ENCODE measurements at regions not wholly inside any gene's neighbourhood (a gene's known extent, or its start where the extent isn't known, plus 50 kb on each side); places are given as distances from the start of the nearest gene placed in this dataset.

DNA sequence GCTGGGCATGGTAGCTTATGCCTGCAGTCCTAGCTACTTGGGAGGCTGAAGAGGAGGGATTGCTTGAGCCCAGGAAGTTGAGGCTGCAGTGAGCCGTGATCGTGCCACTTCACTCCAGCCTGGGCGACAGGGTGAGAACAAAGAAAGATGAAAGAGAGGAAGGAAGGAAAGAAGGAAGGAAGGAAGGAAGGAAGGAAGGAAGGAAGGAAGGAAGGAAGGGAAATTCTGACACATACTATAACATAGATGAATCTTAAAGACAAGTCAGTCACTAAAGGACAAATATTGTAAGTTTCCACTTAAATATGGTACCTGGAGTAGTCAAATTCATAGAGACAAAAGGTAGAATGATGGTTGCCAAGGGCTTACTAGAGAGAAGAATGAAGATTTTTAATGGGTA is 108.0 kb upstream of the CACHD1 start:
- H3K9me1 ChIP-seq (ENCODE audit: insufficient read depth, low read length), result no peaks in the 10 kb centered on the region
- H3K27me3 ChIP-seq (ENCODE audit: control insufficient read depth, insufficient read depth, low read length), result peaks cover 1% of the 10 kb centered on the region
- H2AK5ac ChIP-seq (ENCODE audit: low read depth, low read length), result no peak overlapping the region
- H3K4me3 ChIP-seq (ENCODE audit: insufficient read depth, low read depth, low read length), result no peak overlapping the region
- no peak overlapping the region for H4K5ac ChIP-seq (ENCODE audit: low read depth, low read length)
- H4K20me1 ChIP-seq (ENCODE audit: insufficient read depth, low read length), result no peaks in the 10 kb centered on the region
- no peak overlapping the region for H3K56ac ChIP-seq (ENCODE audit: extremely low read depth, insufficient read depth, low read length)
- no peak overlapping the region for H2BK5ac ChIP-seq (ENCODE audit: low read depth, low read length, poor library complexity, severe bottlenecking)
- H3K4me2 ChIP-seq (ENCODE audit: low read depth, low read length), result no peak overlapping the region
- ATAC-seq (ENCODE audit: low read depth), result no peak
- intact Hi-C loops (cut with micrococcal nuclease), result no loop called here
- H4K91ac ChIP-seq (ENCODE audit: insufficient read depth, low read depth, low read length), result no peak overlapping the region
- H3K36me3 ChIP-seq (ENCODE audit: control insufficient read depth, insufficient read depth, low read length), result no peaks in the 10 kb centered on the region
- no peak overlapping the region for H2BK120ac ChIP-seq (ENCODE audit: low read depth, low read length)
- no TSS peak for BruUV-seq (replicated peaks)
- no peak overlapping the region for H3K27ac ChIP-seq (ENCODE audit: insufficient read depth, low read length)
- TF ChIP-seq CTCF (conservative IDR thresholded peaks at IDR 0.05; ENCODE audit: low read depth, low read length) (no peak), POLR2A (IDR thresholded peaks at IDR 0.05; ENCODE audit: low read depth, low read length) (no peak), CHD1 (IDR thresholded peaks at IDR 0.05; ENCODE audit: low read depth, low read length) (no peak), CEBPB (IDR thresholded peaks at IDR 0.05; ENCODE audit: low read depth, low read length) (no peak), USF2 (IDR thresholded peaks at IDR 0.05; ENCODE audit: low read depth, low read length) (no peak), MXI1 (IDR thresholded peaks at IDR 0.05; ENCODE audit: borderline replicate concordance, low read depth, low read length) (no peak), RAD21 (IDR thresholded peaks at IDR 0.05; ENCODE audit: low read length) (no peak), RFX5 (IDR thresholded peaks at IDR 0.05; ENCODE audit: low read depth, low read length) (no peak), RCOR1 (IDR thresholded peaks at IDR 0.05; ENCODE audit: insufficient replicate concordance, low read length) (no peak), NFE2L2 (IDR thresholded peaks at IDR 0.05; ENCODE audit: low read depth, low read length) (no peak), MAFK (IDR thresholded peaks at IDR 0.05; ENCODE audit: low read depth, low read length) (no peak)
- TF ChIP-seq, protein P1, sequence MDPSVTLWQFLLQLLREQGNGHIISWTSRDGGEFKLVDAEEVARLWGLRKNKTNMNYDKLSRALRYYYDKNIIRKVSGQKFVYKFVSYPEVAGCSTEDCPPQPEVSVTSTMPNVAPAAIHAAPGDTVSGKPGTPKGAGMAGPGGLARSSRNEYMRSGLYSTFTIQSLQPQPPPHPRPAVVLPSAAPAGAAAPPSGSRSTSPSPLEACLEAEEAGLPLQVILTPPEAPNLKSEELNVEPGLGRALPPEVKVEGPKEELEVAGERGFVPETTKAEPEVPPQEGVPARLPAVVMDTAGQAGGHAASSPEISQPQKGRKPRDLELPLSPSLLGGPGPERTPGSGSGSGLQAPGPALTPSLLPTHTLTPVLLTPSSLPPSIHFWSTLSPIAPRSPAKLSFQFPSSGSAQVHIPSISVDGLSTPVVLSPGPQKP (IDR thresholded peaks at IDR 0.05; ENCODE audit: borderline replicate concordance, low read depth, low read length), result no peak
- H3K4ac ChIP-seq (ENCODE audit: low read depth, low read length), result no peak overlapping the region
- no peak overlapping the region for H3K18ac ChIP-seq (ENCODE audit: low read depth, low read length)
- H2AFZ ChIP-seq (replicated peaks; ENCODE audit: low read length, poor library complexity), result no peak overlapping the region
- no peaks in the 10 kb centered on the region for H3K9me3 ChIP-seq (ENCODE audit: control insufficient read depth, insufficient read depth, low read length)
- H2AK9ac ChIP-seq (replicated peaks; ENCODE audit: low read depth, low read length, poor library complexity), result no peak overlapping the region
- no peaks in the 10 kb centered on the region for H3K4me1 ChIP-seq (ENCODE audit: control insufficient read depth, insufficient read depth, low read length)
- no peak overlapping the region for H3K14ac ChIP-seq (replicated peaks; ENCODE audit: low read depth, low read length)
- H4K8ac ChIP-seq (ENCODE audit: low read depth in 2 of 2, low read length in 2 of 2), result no peak overlapping the region
- no CpG with 5 or more reads among the region's 3 CpGs for WGBS, 2 experiments (ENCODE audit: extremely low coverage in 2 of 2, insufficient read length in 1 of 2)
- H3K9ac ChIP-seq (ENCODE audit: low read depth, low read length), result no peak overlapping the region
- H2BK20ac ChIP-seq (ENCODE audit: low read depth, low read length), result no peak overlapping the region
- H2BK15ac ChIP-seq (ENCODE audit: low read depth, low read length), result no peak overlapping the region
- dilution Hi-C loops (cut with HindIII; ENCODE audit: low sequenced_read_pairs, unreplicated experiment), result no loop called here
- H3K79me1 ChIP-seq (ENCODE audit: low read depth in 1 of 2, low read length in 2 of 2), result no peaks in the 10 kb centered on the region
- DNase-seq, result no peak
- ChIA-PET CTCF (no interaction called here), POLR2A (ENCODE audit: unreplicated experiment) (no interaction called here)
- in situ Hi-C loops (cut with MboI; ENCODE audit: low sequenced_read_pairs), result no loop called here
- no peak overlapping the region for H3K23ac ChIP-seq (ENCODE audit: low read depth, low read length)
